B cell (primary cell): ENCODE measurements at regions not wholly inside any gene's neighbourhood (a gene's known extent, or its start where the extent isn't known, plus 50 kb on each side); places are given as distances from the start of the nearest gene placed in this dataset.

Experiments used
- CTCF ChIP-seq: fragments of 200-600 bp; IDR thresholded peaks from one replicate; pipeline ENCODE4 v1.8.0; 2022; ENCODE audit warnings: antibody characterized with exemption, mild to moderate bottlenecking
- EZH2 ChIP-seq: IDR thresholded peaks from 2 replicates; pipeline ENCODE4 v1.6.1; 2012; ENCODE audit warnings: borderline replicate concordance, low read depth, mild to moderate bottlenecking, moderate library complexity, low read length; ENCODE audit not compliant: insufficient read depth, poor library complexity, severe bottlenecking

- TF ChIP-seq CTCF (no peak), EZH2 (no peak)
Observed at GRCh38 chr19:28122734-28123133, 1090.2 kb downstream of the UQCRFS1 start.
